HS-5 (cell line): ENCODE measurements at regions not wholly inside any gene's neighbourhood (a gene's known extent, or its start where the extent isn't known, plus 50 kb on each side); places are given as distances from the start of the nearest gene placed in this dataset.

ENCODE experiments used
- DNase-seq: peaks from one replicate; pipeline ENCODE4 v3.0.0-alpha.2; 2012; ENCODE audit warnings: low read depth

GRCh38 chr3:103657756-103658155 lies 1222.9 kb downstream of the ZPLD1 start:
- DNase-seq, result no peak

- no peak for DNase-seq
These were observed 1226.0 kb downstream of the ZPLD1 start for GRCh38 chr3:103660810-103661209.

GRCh38 chr3:103662591-103662990 lies 1227.8 kb downstream of the ZPLD1 start:
- no peak for DNase-seq

- no peak for DNase-seq
These were observed 1237.5 kb downstream of the ZPLD1 start for GRCh38 chr3:103672346-103672745.

- DNase-seq, result no peak
These were observed 1250.1 kb downstream of the ZPLD1 start for GRCh38 chr3:103684904-103685303.

GRCh38 chr3:103685939-103686338 lies 1251.1 kb downstream of the ZPLD1 start:
- DNase-seq, result no peak

GRCh38 chr3:103690536-103690935 lies 1255.7 kb downstream of the ZPLD1 start:
- DNase-seq, result no peak

GRCh38 chr3:103693831-103694230 lies 1259.0 kb downstream of the ZPLD1 start:
- DNase-seq, result no peak

GRCh38 chr3:103698646-103699045 lies 1263.8 kb downstream of the ZPLD1 start:
- no peak for DNase-seq

GRCh38 chr3:103699228-103699627 lies 1264.4 kb downstream of the ZPLD1 start:
- DNase-seq, result no peak

GRCh38 chr3:103705641-103706040 lies 1270.8 kb downstream of the ZPLD1 start:
- DNase-seq, result no peak

- no peak for DNase-seq
These were observed 1271.9 kb downstream of the ZPLD1 start for GRCh38 chr3:103706671-103707070.

GRCh38 chr3:103711670-103712069 lies 1276.9 kb downstream of the ZPLD1 start:
- no peak for DNase-seq

- DNase-seq, result peak; percentile 52
These were observed 1277.6 kb downstream of the ZPLD1 start for GRCh38 chr3:103712320-103713008.

GRCh38 chr3:103729547-103729946 lies 1294.7 kb downstream of the ZPLD1 start:
- DNase-seq, result no peak

- no peak for DNase-seq
These were observed 1295.9 kb downstream of the ZPLD1 start for GRCh38 chr3:103730744-103731143.

- no peak for DNase-seq
These were observed 1318.2 kb downstream of the ZPLD1 start for GRCh38 chr3:103752986-103753385.

GRCh38 chr3:103767635-103768034 lies 1332.8 kb downstream of the ZPLD1 start:
- DNase-seq, result no peak

- DNase-seq, result no peak
These were observed 1350.2 kb downstream of the ZPLD1 start for GRCh38 chr3:103785017-103785416.

- no peak for DNase-seq
These were observed 1350.7 kb downstream of the ZPLD1 start for GRCh38 chr3:103785537-103785936.

GRCh38 chr3:103786296-103786695 lies 1351.5 kb downstream of the ZPLD1 start:
- no peak for DNase-seq

GRCh38 chr3:103787164-103787871 lies 1352.5 kb downstream of the ZPLD1 start:
- DNase-seq, result no peak

- DNase-seq, result no peak
These were observed 1353.1 kb downstream of the ZPLD1 start for GRCh38 chr3:103787879-103788278.
